Ascending aorta (tissue), 2 donors: ENCODE measurements at regions not wholly inside any gene's neighbourhood (a gene's known extent, or its start where the extent isn't known, plus 50 kb on each side); places are given as distances from the start of the nearest gene placed in this dataset.
"Not testable (repeated sequence)": the region's sequence is repeated elsewhere in the genome, so short reads cannot be mapped to it uniquely, and the experiment has no call there.

Source experiments
- DNase-seq, 2 donors: peaks; one replicate each; pipeline ENCODE4 v3.0.0-alpha.2; 2019; ENCODE audit warnings: low spot score in 2 of 2
- H3K27ac ChIP-seq, 2 donors: fragments of 200-600 bp; sonication (generic); one replicate each; pipeline ENCODE4 v1.5.1; 2016 to 2017; ENCODE audit warnings: mild to moderate bottlenecking in 1 of 2
- H3K27me3 ChIP-seq: fragments of 200-600 bp; sonication (generic); one replicate; pipeline ENCODE4 v1.5.1; 2017
- H3K36me3 ChIP-seq, 2 donors: fragments of 200-600 bp; sonication (generic); one replicate each; pipeline ENCODE4 v1.5.1; 2016
- H3K4me1 ChIP-seq, 2 donors: fragments of 200-600 bp; sonication (generic); one replicate each; pipeline ENCODE4 v1.5.1; 2016 to 2017; ENCODE audit warnings: mild to moderate bottlenecking in 1 of 2
- H3K4me3 ChIP-seq, 2 donors: fragments of 200-600 bp; sonication (generic); one replicate each; pipeline ENCODE4 v1.5.1; 2016 to 2017; ENCODE audit warnings: mild to moderate bottlenecking in 1 of 2
- H3K9me3 ChIP-seq, 2 donors: fragments of 200-600 bp; sonication (generic); one replicate each; pipeline ENCODE4 v1.5.1; 2016
- CTCF ChIP-seq, 3 experiments: fragments of 200-600 bp in 2 of 3; fragments of 450-650 bp in 1 of 3; sonication (generic) in 2 of 3; IDR thresholded peaks; one replicate each; pipeline ENCODE4 v1.5.1; 2016 to 2019; ENCODE audit warnings: antibody characterized with exemption in 3 of 3, mild to moderate bottlenecking in 1 of 3, moderate library complexity in 1 of 3
- intact Hi-C: fragments of 100-400 bp; cut with DNase I; formaldehyde crosslinking; loops from one replicate; pipeline ENCODE4 v1.15.1; 2023

- no peak for DNase-seq
- no peaks in the 10 kb centered on the region for H3K9me3 ChIP-seq
- no peak for TF ChIP-seq CTCF (IDR thresholded peaks at IDR 0.05)
- no peak overlapping the region for H3K4me3 ChIP-seq
- H3K27me3 ChIP-seq = no peaks in the 10 kb centered on the region
- intact Hi-C loops = no loop called here
- no peak overlapping the region for H3K27ac ChIP-seq
- no peaks in the 10 kb centered on the region for H3K4me1 ChIP-seq
- H3K36me3 ChIP-seq = no peaks in the 10 kb centered on the region
Measured at GRCh38 chr11:104678408-104678807, 219.9 kb downstream of the CASP12 start.

- intact Hi-C loops, H3K27ac ChIP-seq, H3K9me3 ChIP-seq, H3K27me3 ChIP-seq, H3K4me3 ChIP-seq, DNase-seq, H3K36me3 ChIP-seq, H3K4me1 ChIP-seq: not testable (repeated sequence)
Measured at GRCh38 chr11:104677069-104677468, 221.2 kb downstream of the CASP12 start.

DNA sequence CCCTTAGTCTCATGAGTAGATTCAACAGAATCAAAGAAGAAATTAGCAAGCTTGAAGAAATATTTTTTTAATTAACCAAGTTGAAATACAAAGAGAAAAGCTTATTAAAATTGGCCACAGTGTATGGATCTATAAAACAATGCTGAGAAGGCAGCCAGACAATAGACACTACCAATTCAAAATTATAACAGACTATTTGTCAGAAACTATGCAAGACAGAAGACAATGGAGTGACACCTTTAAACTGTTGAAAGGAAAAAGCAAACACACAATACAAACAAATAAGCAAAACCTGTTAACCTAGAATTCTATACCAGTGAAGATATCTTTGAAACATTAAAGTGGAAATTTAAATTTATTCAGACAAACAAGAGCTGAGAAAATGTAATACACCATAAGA lies 225.4 kb downstream of the CASP12 start:
- H3K27ac ChIP-seq = no peak overlapping the region
- H3K4me1 ChIP-seq = no peaks in the 10 kb centered on the region
- no peak for TF ChIP-seq CTCF (IDR thresholded peaks at IDR 0.05)
- H3K36me3 ChIP-seq = no peaks in the 10 kb centered on the region
- no peaks in the 10 kb centered on the region for H3K9me3 ChIP-seq
- no peaks in the 10 kb centered on the region for H3K27me3 ChIP-seq
- no peak overlapping the region for H3K4me3 ChIP-seq
- DNase-seq = no peak
- intact Hi-C loops = no loop called here

DNA sequence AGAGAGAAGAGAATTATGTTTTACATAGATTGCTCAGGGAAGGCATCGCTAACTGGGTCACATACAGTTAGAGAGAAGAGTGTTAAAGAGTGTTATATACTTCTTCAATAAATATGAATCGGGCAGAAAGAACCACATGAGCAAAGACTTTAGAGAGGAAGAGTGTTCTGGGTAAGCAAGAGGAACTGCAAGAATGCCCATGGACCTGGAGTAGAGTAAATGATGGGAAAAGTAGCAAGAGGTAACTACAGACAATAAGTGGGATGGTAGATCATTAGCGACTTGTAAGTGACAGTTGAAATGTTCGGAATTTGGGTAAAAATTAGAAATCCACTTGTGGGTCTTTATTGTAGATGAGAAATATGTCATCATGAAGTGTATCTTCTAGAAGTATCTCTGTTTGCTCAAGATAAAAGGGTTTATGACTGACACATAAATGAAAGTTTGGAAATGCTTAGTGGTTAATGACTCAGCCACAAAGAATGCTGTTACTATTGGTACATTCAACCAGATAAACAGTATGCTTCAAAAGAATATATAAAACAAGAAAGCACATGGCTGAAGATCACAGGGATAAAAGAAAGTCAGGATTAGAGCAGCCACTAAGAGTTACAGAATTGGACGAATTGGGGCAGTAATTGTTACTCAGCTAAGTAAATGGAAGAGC lies 229.3 kb downstream of the CASP12 start:
- TF ChIP-seq CTCF (IDR thresholded peaks at IDR 0.05) = no peak
- Histone ChIP-seq H3K9me3 (no peaks in the 10 kb centered on the region), H3K36me3 (no peaks in the 10 kb centered on the region), H3K27ac (no peak overlapping the region), H3K4me1 (no peaks in the 10 kb centered on the region), H3K27me3 (no peaks in the 10 kb centered on the region), H3K4me3 (no peak overlapping the region)
- no peak for DNase-seq
- intact Hi-C loops = no loop called here

GRCh38 chr11:104666624-104667023 lies 231.6 kb downstream of the CASP12 start:
- no peak for DNase-seq
- Histone ChIP-seq H3K9me3 (no peaks in the 10 kb centered on the region), H3K4me1 (no peaks in the 10 kb centered on the region), H3K27me3 (no peaks in the 10 kb centered on the region), H3K4me3 (no peak overlapping the region), H3K27ac (no peak overlapping the region), H3K36me3 (no peaks in the 10 kb centered on the region)
- no peak for TF ChIP-seq CTCF (IDR thresholded peaks at IDR 0.05)
- intact Hi-C loops = no loop called here

DNA sequence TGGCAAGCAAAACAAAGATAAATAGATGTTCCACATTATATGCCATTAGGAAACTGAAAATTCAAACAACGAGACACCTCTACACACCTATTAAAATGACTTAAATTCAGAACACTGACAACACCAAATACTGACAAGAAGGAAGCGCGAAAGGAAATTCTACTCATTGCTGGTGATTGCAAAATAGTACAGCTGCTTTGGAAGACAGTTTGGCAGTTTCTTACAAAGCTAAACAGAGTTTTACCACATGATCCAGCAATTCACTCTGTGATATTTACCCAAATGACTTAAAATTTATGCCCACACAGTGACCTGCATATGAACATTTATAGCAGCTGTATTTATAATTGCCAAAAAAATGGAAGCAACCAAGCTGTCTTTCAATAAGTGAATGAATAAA lies 232.6 kb downstream of the CASP12 start:
- intact Hi-C loops = no loop called here
- Histone ChIP-seq H3K27ac (no peak overlapping the region), H3K27me3 (no peaks in the 10 kb centered on the region), H3K4me3 (no peak overlapping the region), H3K36me3 (no peaks in the 10 kb centered on the region), H3K4me1 (no peaks in the 10 kb centered on the region), H3K9me3 (no peaks in the 10 kb centered on the region)
- TF ChIP-seq CTCF (IDR thresholded peaks at IDR 0.05) = no peak
- DNase-seq = no peak
